Stimulated activated naive CD8-positive, alpha-beta T cell treated with anti-CD3 and anti-CD28 coated beads, Interleukin-15, Interleukin-2, amounts not matched to agents 100 ng/mL and 50 ng/mL, for 24 hours (primary cell): ENCODE measurements at regions not wholly inside any gene's neighbourhood (a gene's known extent, or its start where the extent isn't known, plus 50 kb on each side); places are given as distances from the start of the nearest gene placed in this dataset.

Source experiments
- H3K27ac Mint-ChIP-seq: one replicate; pipeline ENCODE4 v1.8.0; 2021; ENCODE audit warnings: mild to moderate bottlenecking, mixed read lengths
- H3K27me3 Mint-ChIP-seq: one replicate; pipeline ENCODE4 v1.8.0; 2021; ENCODE audit warnings: mixed read lengths
- H3K36me3 Mint-ChIP-seq: one replicate; pipeline ENCODE4 v1.8.0; 2021; ENCODE audit warnings: low read depth, mixed read lengths
- H3K4me1 Mint-ChIP-seq: one replicate; pipeline ENCODE4 v1.8.0; 2021; ENCODE audit warnings: low read depth, mixed read lengths
- H3K4me3 Mint-ChIP-seq: one replicate; pipeline ENCODE4 v1.8.0; 2021; ENCODE audit warnings: mild to moderate bottlenecking, mixed read lengths
- H3K9me3 Mint-ChIP-seq: one replicate; pipeline ENCODE4 v1.8.0; 2021; ENCODE audit warnings: mixed read lengths

GRCh38 chrX:76029385-76029784 is 143.5 kb upstream of the PBDC1 start:
- Mint-ChIP-seq H3K4me3 (no peak overlapping the region), H3K4me1 (no peaks in the 10 kb centered on the region), H3K36me3 (no peaks in the 10 kb centered on the region), H3K27me3 (no peaks in the 10 kb centered on the region), H3K9me3 (no peaks in the 10 kb centered on the region), H3K27ac (no peak overlapping the region)

- H3K36me3 Mint-ChIP-seq: no peaks in the 10 kb centered on the region
- H3K27me3 Mint-ChIP-seq: no peaks in the 10 kb centered on the region
- no peaks in the 10 kb centered on the region for H3K9me3 Mint-ChIP-seq
- peak overlapping the region; percentile 23 for H3K27ac Mint-ChIP-seq
- no peak overlapping the region for H3K4me3 Mint-ChIP-seq
- peaks cover 8% of the 10 kb centered on the region for H3K4me1 Mint-ChIP-seq
Measured at GRCh38 chrX:76064825-76065224, 108.0 kb upstream of the PBDC1 start.

GRCh38 chrX:76076124-76076523 is 96.7 kb upstream of the PBDC1 start:
- no peaks in the 10 kb centered on the region for H3K36me3 Mint-ChIP-seq
- no peaks in the 10 kb centered on the region for H3K9me3 Mint-ChIP-seq
- H3K27ac Mint-ChIP-seq: no peak overlapping the region
- no peaks in the 10 kb centered on the region for H3K4me1 Mint-ChIP-seq
- peaks cover 11% of the 10 kb centered on the region for H3K27me3 Mint-ChIP-seq
- H3K4me3 Mint-ChIP-seq: no peak overlapping the region

- H3K9me3 Mint-ChIP-seq: no peaks in the 10 kb centered on the region
Measured at GRCh38 chrX:76109654-76110053, 63.2 kb upstream of the PBDC1 start.

More at GRCh38 chrX:76109654-76110053, 63.2 kb upstream of the PBDC1 start:
- Mint-ChIP-seq H3K36me3 (no peaks in the 10 kb centered on the region), H3K4me1 (no peaks in the 10 kb centered on the region), H3K27ac (no peak overlapping the region), H3K27me3 (no peaks in the 10 kb centered on the region), H3K4me3 (no peak overlapping the region)
